Glomerular visceral epithelial cell (primary cell): ENCODE measurements at regions not wholly inside any gene's neighbourhood (a gene's known extent, or its start where the extent isn't known, plus 50 kb on each side); places are given as distances from the start of the nearest gene placed in this dataset.
A peak's percentile ranks its signal among the peaks of the same experiment; 100 is the strongest.
"Not testable (repeated sequence)": the region's sequence is repeated elsewhere in the genome, so short reads cannot be mapped to it uniquely, and the experiment has no call there.

Experiments
- DNase-seq: peaks from one replicate; pipeline ENCODE4 v3.0.0-alpha.2; 2016; ENCODE audit errors: extremely low spot score

GRCh38 chr3:18194431-18194830, 230.7 kb downstream of the SATB1 start:
- no peak for DNase-seq

DNA sequence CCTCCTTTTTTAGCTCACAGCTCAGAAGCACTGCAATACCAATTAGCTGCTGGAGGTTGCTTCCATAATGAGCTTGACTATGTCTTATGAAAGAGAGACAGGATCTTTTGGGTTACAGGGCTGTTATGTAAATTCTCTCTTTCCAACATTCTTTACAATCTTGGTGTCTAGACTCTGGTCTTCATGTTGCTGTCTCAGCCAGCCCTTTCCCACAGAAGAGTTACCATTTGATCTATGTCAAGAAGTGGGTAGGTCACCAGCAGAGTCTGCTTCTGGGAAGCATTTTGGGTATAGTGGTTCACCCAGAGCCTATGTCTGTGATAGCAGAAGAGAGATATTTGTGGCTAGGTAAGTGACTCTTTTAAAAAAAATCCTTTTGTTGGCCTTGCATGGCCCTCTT, 234.5 kb downstream of the SATB1 start:
- DNase-seq: no peak

GRCh38 chr3:18189282-18190050, 235.7 kb downstream of the SATB1 start:
- DNase-seq: no peak

DNA sequence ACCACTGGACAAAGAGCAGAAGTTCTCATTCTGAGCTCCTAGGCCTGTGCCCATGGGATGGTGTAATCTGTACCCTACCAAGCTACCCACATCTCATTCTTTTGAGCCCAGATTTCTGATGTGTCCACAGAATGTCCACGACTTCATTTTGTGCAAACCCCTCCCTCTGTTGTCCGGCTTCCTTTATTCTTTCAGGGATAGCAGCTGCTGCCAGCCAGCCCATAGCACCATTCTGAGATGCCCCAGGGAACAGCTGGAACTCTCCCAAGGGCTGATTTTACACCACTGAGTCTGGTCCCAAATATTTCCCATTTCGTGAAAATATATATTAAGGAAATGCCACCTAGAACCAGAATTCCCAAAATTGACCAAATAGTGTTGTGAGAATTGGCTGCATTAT, 236.6 kb downstream of the SATB1 start:
- DNase-seq: no peak

DNA sequence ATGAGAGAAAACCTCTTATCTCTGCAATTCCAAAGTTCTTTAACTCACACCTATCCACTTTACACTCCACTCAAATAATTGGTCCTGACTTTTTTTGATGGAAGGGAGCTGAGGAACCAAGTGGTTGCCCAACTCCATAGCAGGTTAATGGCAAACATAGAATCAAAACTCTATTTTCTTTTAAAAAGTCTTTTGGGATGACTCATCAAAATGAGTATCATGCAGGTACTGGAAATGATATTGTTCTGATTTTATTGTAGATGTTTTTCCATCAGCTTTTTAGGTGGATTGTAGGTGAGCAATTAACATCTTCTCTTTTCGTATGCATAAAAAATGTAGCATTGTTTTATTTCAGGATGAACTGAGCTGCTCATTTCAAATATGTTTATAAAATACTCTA, 239.5 kb downstream of the SATB1 start:
- no peak for DNase-seq

DNA sequence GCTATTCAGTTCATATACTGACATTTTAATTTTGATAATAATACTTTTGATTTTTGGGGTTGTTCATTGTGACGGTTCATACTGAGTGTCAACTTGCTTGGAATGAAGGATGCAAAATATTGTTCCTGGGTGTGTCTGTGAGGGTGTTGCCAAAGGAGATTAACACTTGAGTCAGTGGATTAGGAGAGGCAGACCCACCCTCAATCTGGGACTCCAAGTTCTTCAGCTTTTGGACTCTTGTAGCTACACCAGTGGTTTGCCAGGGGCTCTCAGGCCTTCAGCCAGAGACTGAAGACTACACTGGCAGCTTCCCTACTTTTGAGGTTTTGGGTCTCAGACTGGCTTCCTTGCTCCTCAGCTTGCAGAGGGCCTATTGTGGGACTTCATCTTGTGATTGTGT, 242.2 kb downstream of the SATB1 start:
- not testable (repeated sequence) for DNase-seq

DNA sequence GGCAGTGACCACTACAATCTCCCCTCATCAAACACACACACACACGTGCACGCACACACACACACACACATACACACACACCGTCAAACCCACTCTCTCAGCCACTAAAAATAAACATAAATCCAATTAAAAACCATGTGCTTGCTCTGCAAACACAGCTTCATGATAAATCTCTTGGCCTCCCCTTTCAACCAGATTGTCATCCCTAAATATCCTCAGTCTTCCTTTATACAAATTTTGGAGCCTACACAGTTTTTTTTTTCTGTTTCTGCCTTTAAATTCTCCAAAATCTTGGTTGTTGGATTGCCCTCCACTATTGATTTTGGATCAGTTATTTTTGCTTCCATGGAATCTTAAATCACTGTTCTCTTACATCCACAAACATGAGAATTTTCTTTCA, 245.6 kb downstream of the SATB1 start:
- no peak for DNase-seq

GRCh38 chr3:18177271-18177670, 247.9 kb downstream of the SATB1 start:
- no peak for DNase-seq

GRCh38 chr3:18173891-18174290, 251.2 kb downstream of the SATB1 start:
- DNase-seq: not testable (repeated sequence)

DNA sequence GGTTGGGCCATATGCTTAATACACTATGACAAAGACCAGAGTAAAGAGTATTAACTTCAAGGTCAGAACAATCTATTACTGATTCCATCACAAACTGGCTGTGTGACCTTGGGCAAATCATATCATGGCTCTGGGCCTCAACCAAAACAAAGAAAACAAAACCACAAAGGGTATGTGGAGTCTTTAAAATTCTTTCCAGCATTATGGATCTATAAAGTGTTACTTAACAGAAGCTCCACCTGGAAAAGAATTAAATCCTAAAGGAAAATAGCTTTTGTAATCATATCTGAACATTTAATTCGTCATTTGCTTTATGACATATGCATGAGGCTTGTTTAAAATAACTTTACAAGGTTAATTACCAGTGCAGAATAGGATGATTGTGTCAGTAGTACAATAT, 265.5 kb downstream of the SATB1 start:
- no peak for DNase-seq

DNA sequence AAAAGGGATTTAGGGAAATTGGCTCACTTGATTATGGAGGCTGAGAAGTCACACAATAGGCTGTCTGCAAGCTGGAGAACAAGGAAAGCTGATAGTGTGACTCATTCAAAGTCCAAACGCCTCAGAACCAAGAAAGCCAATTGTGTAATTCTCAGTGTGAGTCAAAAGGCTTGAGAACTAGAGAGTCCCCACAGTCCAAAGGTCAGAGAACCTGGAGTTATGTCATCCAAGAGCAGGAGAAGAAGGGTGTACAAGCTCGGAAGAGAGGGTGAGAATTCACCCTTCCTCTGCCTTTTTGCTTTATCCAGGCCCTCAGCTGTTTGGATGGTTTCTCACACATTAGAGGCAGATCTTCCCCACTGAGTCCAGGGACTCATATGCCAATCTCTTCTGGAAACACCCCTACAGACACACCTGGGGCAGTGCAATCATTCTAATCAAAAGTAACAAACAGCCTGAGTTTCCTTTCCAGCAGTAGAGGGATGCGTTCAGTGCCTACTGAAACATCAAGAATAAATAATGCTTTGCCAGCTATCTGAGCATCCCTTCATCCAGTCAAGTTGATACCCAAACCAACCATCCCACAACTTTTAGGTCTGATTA, 271.5 kb downstream of the SATB1 start:
- DNase-seq: peak; percentile 58

- DNase-seq: no peak
Observed at GRCh38 chr3:18151199-18151598, 273.9 kb downstream of the SATB1 start.

- DNase-seq: no peak
Observed at GRCh38 chr3:18149935-18150334, 275.2 kb downstream of the SATB1 start.

GRCh38 chr3:18149386-18149785, 275.8 kb downstream of the SATB1 start:
- no peak for DNase-seq

DNA sequence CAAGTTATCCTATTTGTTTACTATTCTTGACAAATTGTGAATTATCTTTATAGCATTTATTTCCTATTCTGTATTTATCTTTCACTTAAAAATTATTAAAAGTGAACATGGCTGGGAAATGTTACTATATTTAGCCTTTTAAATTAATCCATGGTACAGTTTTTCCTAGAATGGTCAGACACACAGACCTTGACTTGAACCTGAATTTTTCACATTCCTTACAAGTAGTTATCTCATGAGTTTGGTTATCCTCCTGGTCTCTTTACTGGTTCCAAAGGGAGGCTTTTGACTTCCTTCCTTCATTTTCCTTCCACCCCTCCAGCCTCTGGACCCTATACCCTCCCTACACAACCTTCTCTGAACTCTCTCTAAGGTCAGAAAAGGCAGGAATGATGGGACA, 280.6 kb downstream of the SATB1 start:
- DNase-seq: no peak

DNA sequence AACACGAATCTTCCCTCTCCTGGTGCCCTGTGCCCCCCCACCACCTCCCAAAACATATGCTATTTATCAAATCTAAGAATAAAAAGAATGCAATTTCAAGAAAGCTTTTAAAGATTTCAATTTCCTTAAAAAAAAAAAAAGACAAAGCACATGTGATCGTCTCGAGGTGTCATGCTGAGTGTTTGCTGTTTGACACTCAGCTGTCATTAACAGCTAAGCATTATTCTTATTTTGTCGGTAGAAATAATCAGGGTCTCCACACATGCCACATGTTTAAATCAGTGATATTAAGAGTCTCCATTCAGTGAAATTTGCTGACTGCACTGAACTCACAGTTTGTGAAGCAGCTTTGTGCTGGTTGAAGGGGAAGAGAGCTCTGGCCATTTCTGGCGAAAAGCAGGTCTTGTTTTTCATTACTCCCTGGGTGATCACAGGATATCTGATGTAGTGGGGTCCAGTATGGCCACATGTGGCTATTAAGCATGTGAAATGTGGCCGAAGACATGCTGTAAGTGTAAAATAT, 281.8 kb downstream of the SATB1 start:
- DNase-seq: no peak

- no peak for DNase-seq
Observed at GRCh38 chr3:18137958-18138357, 287.2 kb downstream of the SATB1 start.

DNA sequence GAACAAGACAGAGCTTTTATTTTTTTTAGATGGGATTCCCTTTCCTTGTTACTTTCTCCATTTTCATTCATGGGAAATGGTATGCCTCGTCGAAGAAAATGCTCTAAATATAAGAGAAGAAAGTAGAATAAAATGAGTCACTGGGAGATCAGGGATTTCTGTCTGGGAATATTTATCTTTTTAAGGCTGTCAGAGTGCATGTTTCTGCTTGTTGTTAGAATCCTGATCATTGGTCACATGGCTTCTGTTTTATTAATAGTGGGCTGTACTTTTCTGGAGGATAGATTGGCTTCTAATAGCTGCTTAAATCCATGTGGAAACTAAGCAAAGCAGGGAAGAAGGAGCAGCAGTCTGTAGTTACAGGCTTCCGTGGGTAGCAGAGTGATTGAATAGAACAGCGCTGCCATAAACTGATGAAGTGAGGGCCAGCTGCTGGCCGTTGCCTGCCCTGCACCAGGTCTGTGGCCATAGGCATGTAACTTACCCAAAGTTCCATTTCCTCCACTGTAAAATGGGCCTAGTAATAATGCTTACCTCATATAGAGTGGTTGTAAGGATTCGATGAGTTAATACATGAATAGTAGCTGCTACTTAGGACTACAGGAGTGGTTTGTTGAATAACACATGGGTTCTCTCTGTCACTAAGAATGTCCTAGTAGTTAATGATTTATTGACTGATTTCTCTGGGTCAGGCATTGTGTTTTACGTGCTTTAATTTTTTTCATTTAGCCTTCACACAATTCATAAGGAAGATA, 289.9 kb downstream of the SATB1 start:
- DNase-seq: no peak

GRCh38 chr3:18134386-18135059, 290.6 kb downstream of the SATB1 start:
- no peak for DNase-seq

DNA sequence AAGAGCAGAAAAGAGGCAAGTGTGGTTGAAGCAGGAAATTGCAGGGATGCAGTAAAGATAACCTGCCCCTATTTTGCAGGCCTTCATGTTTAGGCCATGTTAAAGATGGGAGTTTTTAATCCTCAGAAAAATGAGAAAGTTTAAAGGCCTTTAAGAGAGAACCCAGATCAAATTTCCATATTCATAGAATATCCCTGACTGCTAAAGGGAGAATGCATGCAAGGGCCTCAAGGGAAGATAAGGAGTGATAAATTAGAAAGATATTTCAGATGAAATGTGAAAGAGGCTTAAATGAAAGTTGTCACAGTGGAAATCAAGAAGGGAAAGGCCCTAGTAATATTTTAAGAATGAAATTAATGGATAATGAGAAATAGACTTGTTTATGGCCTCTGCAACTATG, 292.1 kb downstream of the SATB1 start:
- DNase-seq: no peak

DNA sequence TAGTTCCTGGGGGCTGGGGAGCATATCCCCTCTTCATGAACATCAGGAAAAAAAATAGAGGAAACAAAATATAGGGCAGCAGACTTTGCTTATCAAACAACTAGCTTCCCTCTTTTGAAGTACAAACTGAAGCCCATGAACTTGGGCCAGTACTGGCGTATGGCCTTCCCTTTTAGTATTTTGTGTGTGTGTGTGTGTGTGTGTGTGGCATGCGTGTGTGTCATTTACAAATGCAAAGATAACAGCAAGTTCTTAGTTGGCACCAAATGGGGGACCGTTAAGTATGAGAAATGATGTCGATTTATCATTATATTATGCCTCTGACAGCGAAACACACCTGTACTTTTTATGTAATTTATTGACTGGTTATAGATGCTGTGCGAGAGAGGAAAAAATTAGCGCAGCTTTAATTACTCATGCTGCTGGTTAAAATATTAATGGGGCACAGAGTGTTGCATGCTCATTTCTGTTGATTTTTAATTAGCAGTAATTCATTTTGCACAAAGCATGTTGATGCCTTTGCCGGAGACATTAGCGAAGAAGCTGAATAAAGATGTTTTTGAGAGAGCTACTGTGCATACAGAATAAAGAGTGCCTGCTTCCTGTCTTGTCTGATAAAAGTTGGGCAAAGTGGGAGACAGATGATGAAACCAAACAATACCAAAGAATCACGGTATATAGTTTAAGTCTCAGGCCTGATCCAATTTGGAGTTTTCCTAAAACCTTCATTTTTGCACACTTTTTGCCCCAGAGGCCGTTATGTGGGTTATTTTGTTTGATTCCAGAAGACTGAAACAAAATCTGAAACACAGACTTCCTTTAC, 297.1 kb downstream of the SATB1 start:
- DNase-seq: no peak
